NOMO-1 treated with DMSO at 0.1 percent for 48 hours (cell line): ENCODE measurements at regions not wholly inside any gene's neighbourhood (a gene's known extent, or its start where the extent isn't known, plus 50 kb on each side); places are given as distances from the start of the nearest gene placed in this dataset.
A peak's percentile ranks its signal among the peaks of the same experiment; 100 is the strongest.

Experiments used
- DNase-seq: peaks from one replicate; lab custom pipeline; 2025; ENCODE audit not compliant: unreplicated experiment; lab: John Stamatoyannopoulos, UW

- DNase-seq: peak; percentile 48
These were observed 138.1 kb upstream of the PTPN1 start for GRCh38 chr20:50371878-50372769.

- DNase-seq: no peak
These were observed 137.5 kb upstream of the PTPN1 start for GRCh38 chr20:50372770-50373088.

GRCh38 chr20:50373674-50374286 lies 136.4 kb upstream of the PTPN1 start:
- DNase-seq: no peak

GRCh38 chr20:50374541-50375078 lies 135.6 kb upstream of the PTPN1 start:
- no peak for DNase-seq

- DNase-seq: no peak
These were observed 133.8 kb upstream of the PTPN1 start for GRCh38 chr20:50376179-50376887.

- no peak for DNase-seq
These were observed 133.2 kb upstream of the PTPN1 start for GRCh38 chr20:50376888-50377459.

- no peak for DNase-seq
These were observed 131.8 kb upstream of the PTPN1 start for GRCh38 chr20:50378170-50379000.

GRCh38 chr20:50379049-50379990 lies 130.9 kb upstream of the PTPN1 start:
- peak; percentile 95 for DNase-seq

GRCh38 chr20:50379991-50380696 lies 130.0 kb upstream of the PTPN1 start:
- DNase-seq: no peak

- no peak for DNase-seq
These were observed 129.5 kb upstream of the PTPN1 start for GRCh38 chr20:50380697-50381040.

- DNase-seq: no peak
These were observed 129.0 kb upstream of the PTPN1 start for GRCh38 chr20:50381075-50381732.

- DNase-seq: peak; percentile 63
These were observed 128.2 kb upstream of the PTPN1 start for GRCh38 chr20:50381771-50382593.

- DNase-seq: no peak
These were observed 124.2 kb upstream of the PTPN1 start for GRCh38 chr20:50385733-50386640.

GRCh38 chr20:50386641-50386960 lies 123.6 kb upstream of the PTPN1 start:
- no peak for DNase-seq

GRCh38 chr20:50387218-50387995 lies 122.8 kb upstream of the PTPN1 start:
- DNase-seq: no peak

- DNase-seq: no peak
These were observed 122.2 kb upstream of the PTPN1 start for GRCh38 chr20:50387996-50388332.
